ENCODE measurements at regions not wholly inside any gene's neighbourhood (a gene's known extent, or its start where the extent isn't known, plus 50 kb on each side); places are given as distances from the start of the nearest gene placed in this dataset.

- no peak overlapping the region for H3K27ac ChIP-seq
- TF ChIP-seq CTCF (conservative IDR thresholded peaks at IDR 0.05): no peak
Observed at GRCh38 chr12:24414480-24414879, 465.0 kb upstream of the SOX5 start.

- no peak overlapping the region for H3K27ac ChIP-seq
Observed at GRCh38 chr12:24411948-24412347, 462.5 kb upstream of the SOX5 start.

GRCh38 chr12:24409868-24410267, 460.4 kb upstream of the SOX5 start:
- TF ChIP-seq CTCF (conservative IDR thresholded peaks at IDR 0.05): no peak

More at GRCh38 chr12:24411948-24412347, 462.5 kb upstream of the SOX5 start:
- no peak for TF ChIP-seq CTCF (conservative IDR thresholded peaks at IDR 0.05)

GRCh38 chr12:24408305-24408704, 458.8 kb upstream of the SOX5 start:
- H3K27ac ChIP-seq: no peak overlapping the region
- no peak for TF ChIP-seq CTCF (conservative IDR thresholded peaks at IDR 0.05)

More at GRCh38 chr12:24409868-24410267, 460.4 kb upstream of the SOX5 start:
- no peak overlapping the region for H3K27ac ChIP-seq

- TF ChIP-seq CTCF (conservative IDR thresholded peaks at IDR 0.05): no peak
Observed at GRCh38 chr12:24407884-24408283, 458.4 kb upstream of the SOX5 start.

GRCh38 chr12:24404086-24404815, 454.8 kb upstream of the SOX5 start:
- TF ChIP-seq CTCF (conservative IDR thresholded peaks at IDR 0.05): no peak
- H3K27ac ChIP-seq: no peak overlapping the region

More at GRCh38 chr12:24407884-24408283, 458.4 kb upstream of the SOX5 start:
- H3K27ac ChIP-seq: no peak overlapping the region

GRCh38 chr12:24400533-24400932, 451.1 kb upstream of the SOX5 start:
- no peak for TF ChIP-seq CTCF (conservative IDR thresholded peaks at IDR 0.05)

More at GRCh38 chr12:24400533-24400932, 451.1 kb upstream of the SOX5 start:
- no peak overlapping the region for H3K27ac ChIP-seq

All from VCaP (cell line).